ENCODE measurements at regions not wholly inside any gene's neighbourhood (a gene's known extent, or its start where the extent isn't known, plus 50 kb on each side); places are given as distances from the start of the nearest gene placed in this dataset.

DNA sequence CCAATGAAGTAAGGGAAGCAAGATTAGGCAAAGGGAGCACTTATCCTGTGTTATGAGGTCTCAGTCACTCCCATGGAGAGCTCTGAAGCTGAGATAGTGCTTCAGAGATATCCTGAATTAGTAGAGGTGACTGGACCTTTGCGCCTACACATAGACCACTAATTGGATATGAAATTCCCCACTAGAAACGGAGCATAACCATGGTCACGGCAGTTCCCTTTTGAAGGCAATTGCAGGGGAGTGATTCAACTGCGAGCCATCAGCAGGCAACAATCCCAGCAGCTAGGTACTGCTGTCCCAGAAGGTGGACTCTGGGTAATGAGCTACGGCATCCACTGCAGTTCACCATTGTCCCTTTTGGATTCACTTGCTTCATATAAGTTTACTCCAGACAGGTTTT is 267.7 kb upstream of the RASA1 start:
- TF ChIP-seq, protein P1, sequence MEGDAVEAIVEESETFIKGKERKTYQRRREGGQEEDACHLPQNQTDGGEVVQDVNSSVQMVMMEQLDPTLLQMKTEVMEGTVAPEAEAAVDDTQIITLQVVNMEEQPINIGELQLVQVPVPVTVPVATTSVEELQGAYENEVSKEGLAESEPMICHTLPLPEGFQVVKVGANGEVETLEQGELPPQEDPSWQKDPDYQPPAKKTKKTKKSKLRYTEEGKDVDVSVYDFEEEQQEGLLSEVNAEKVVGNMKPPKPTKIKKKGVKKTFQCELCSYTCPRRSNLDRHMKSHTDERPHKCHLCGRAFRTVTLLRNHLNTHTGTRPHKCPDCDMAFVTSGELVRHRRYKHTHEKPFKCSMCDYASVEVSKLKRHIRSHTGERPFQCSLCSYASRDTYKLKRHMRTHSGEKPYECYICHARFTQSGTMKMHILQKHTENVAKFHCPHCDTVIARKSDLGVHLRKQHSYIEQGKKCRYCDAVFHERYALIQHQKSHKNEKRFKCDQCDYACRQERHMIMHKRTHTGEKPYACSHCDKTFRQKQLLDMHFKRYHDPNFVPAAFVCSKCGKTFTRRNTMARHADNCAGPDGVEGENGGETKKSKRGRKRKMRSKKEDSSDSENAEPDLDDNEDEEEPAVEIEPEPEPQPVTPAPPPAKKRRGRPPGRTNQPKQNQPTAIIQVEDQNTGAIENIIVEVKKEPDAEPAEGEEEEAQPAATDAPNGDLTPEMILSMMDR (IDR thresholded peaks at IDR 0.05; ENCODE audit: low read length), result no peak
- no peak for TF ChIP-seq EZH2 (IDR thresholded peaks at IDR 0.05; ENCODE audit: borderline replicate concordance, low read length)
